ENCODE measurements at regions not wholly inside any gene's neighbourhood (a gene's known extent, or its start where the extent isn't known, plus 50 kb on each side); places are given as distances from the start of the nearest gene placed in this dataset.

- DNase-seq (ENCODE audit: low read depth) = no peak
- no peak for TF ChIP-seq CTCF (conservative IDR thresholded peaks at IDR 0.05; ENCODE audit: low read depth, low read length)
- no peak overlapping the region for H3K4me3 ChIP-seq (ENCODE audit: low read depth, low read length)
Observed at GRCh38 chr9:2919347-2919746, 75.5 kb upstream of the PUM3 start.

GRCh38 chr9:2916382-2916985 is 72.6 kb upstream of the PUM3 start:
- H3K4me3 ChIP-seq (ENCODE audit: low read depth, low read length) = no peak overlapping the region
- DNase-seq (ENCODE audit: low read depth) = no peak
- no peak for TF ChIP-seq CTCF (conservative IDR thresholded peaks at IDR 0.05; ENCODE audit: low read depth, low read length)

GRCh38 chr9:2913026-2913425 is 69.1 kb upstream of the PUM3 start:
- H3K4me3 ChIP-seq (ENCODE audit: low read depth, low read length) = no peak overlapping the region
- no peak for DNase-seq (ENCODE audit: low read depth)
- no peak for TF ChIP-seq CTCF (conservative IDR thresholded peaks at IDR 0.05; ENCODE audit: low read depth, low read length)

- no peak for TF ChIP-seq CTCF (conservative IDR thresholded peaks at IDR 0.05; ENCODE audit: low read depth, low read length)
- H3K4me3 ChIP-seq (ENCODE audit: low read depth, low read length) = no peak overlapping the region
- no peak for DNase-seq (ENCODE audit: low read depth)
Observed at GRCh38 chr9:2907411-2907810, 63.5 kb upstream of the PUM3 start.

- TF ChIP-seq CTCF (conservative IDR thresholded peaks at IDR 0.05; ENCODE audit: low read depth, low read length) = no peak
- H3K4me3 ChIP-seq (ENCODE audit: low read depth, low read length) = no peak overlapping the region
- no peak for DNase-seq (ENCODE audit: low read depth)
Observed at GRCh38 chr9:2904242-2904930, 60.5 kb upstream of the PUM3 start.

All from epithelial cell of proximal tubule (primary cell).